Left colon (tissue), 2 donors: ENCODE measurements at regions not wholly inside any gene's neighbourhood (a gene's known extent, or its start where the extent isn't known, plus 50 kb on each side); places are given as distances from the start of the nearest gene placed in this dataset.

Experiments used
- ATAC-seq: fragments of 200-7000 bp; cut with Tn5 transposase; one replicate; pipeline ENCODE4 v1.9.1; 2020; ENCODE audit warnings: mild to moderate bottlenecking, moderate library complexity
- DNase-seq, 2 donors: peaks; one replicate each; pipeline ENCODE4 v3.0.0-alpha.2; 2020
- intact Hi-C, 2 donors: fragments of 100-400 bp; cut with DNase I in 1 of 2; cut with micrococcal nuclease in 1 of 2; formaldehyde crosslinking; loops; one replicate each; pipeline versions ENCODE4 v1.11.2 to v1.14.0; 2022; cut with DNase I, micrococcal nuclease
- donor health status: DM: no; HTN: no; CAD: no.
- donor health status: DM: yes; HTN: yes; CAD: no.

GRCh38 chr12:68102731-68103130 is 56.8 kb downstream of the IFNG start:
- DNase-seq (no peak), ATAC-seq (no peak)
- intact Hi-C loops = no loop called here

DNA sequence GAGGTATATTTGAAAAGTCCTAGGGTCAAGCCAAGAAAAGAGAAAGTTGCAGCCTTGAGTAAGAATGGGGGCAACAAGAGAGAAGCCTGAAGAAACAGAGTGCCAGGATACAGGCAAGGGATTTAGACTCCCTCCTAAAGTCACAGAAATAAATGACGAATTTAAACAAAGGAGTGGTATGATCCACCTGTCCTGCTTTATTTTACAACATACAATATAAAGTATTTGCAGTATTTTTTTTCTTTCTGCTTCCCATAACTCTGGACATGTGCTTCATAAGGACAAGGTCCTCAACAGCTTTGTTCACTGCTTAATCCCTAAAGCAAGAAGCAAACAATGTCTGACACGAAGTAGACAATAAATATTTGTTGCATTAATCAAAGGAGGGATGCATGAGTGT is 57.4 kb downstream of the IFNG start:
- ATAC-seq = peak; percentile 74
- intact Hi-C loops = no loop called here

GRCh38 chr12:68100241-68100640 is 59.3 kb downstream of the IFNG start:
- peak; percentile 60 for ATAC-seq
- intact Hi-C loops = no loop called here
- no peak for DNase-seq

More for the DNA sequence above, 57.4 kb downstream of the IFNG start:
- DNase-seq = no peak

DNA sequence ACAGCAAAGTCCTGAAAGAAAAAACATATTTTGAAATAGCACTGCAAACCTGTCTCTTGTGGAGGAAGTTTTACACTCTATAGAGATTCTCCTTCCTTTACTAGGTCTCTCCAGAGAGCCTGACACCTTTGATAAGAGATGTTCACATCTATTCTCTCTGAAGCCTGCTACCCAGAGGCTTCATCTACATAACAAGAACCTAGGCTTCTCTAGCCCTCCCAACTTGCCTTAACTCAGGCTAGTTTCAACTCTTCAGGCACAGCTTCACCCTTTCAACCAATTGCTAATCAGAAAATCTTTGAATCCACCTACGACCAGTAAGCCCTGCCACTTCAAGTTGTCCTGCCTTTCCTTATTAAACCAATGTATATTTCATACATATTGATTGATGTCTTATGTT is 60.6 kb downstream of the IFNG start:
- no peak for DNase-seq
- intact Hi-C loops = no loop called here
- no peak for ATAC-seq

GRCh38 chr12:68097386-68097785 is 62.2 kb downstream of the IFNG start:
- ATAC-seq (no peak), DNase-seq (no peak)
- intact Hi-C loops = no loop called here

GRCh38 chr12:68094645-68095395 is 64.7 kb downstream of the IFNG start:
- DNase-seq = no peak
- intact Hi-C loops = no loop called here
- no peak for ATAC-seq

- DNase-seq = no peak
- no peak for ATAC-seq
- intact Hi-C loops = no loop called here
Measured at GRCh38 chr12:68094195-68094594, 65.3 kb downstream of the IFNG start.

DNA sequence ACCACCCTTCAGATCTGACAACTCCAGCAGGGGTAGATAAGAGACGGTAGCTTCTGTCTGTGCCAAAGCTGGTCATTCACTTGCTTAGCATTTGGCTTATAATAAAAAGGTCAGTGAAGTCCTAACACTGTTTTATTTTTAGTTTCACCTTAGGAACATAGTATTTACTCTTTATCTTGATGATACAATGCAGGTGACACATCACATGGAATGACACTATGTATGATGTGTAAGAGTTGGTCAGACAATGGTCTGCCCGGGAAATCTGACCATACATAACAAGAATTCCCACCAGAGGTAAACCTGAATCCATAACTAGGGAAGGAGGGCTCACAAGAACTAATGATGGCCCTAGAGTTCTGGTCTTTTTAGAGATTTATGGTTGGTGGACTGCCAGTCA is 66.6 kb downstream of the IFNG start:
- DNase-seq = no peak
- intact Hi-C loops = no loop called here
- ATAC-seq = no peak

GRCh38 chr12:68089101-68089500 is 70.4 kb downstream of the IFNG start:
- intact Hi-C loops = no loop called here
- no peak for ATAC-seq
- no peak for DNase-seq

DNA sequence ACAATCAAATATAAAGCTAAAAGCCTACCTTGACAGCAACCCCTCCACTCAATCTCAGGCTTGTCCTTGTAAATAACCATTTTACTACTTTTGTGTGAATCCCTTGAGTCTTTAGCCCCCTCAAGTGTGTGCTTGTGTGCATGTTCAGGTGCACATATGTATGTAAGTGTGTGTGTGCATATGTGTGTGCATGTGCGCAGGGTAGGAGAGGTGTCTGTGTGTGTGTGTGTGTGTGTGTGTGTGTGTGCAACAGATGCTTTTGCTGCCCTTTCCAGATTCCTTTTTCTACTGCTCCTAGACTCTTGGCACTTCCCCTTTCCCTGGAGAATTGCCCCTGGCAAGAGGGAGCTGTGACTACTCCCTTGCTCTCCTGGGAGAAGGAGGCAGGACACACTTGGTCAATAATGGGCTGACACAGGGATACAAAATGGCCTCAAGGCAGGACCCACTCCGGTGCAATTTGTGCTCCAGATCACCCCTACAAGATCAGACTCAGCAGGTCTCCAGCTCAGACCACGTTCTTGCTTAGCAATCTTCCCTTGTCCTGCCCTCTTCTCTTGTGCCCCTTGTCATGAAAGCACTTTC is 73.4 kb downstream of the IFNG start:
- intact Hi-C loops = no loop called here
- ATAC-seq = no peak
- no peak for DNase-seq

DNA sequence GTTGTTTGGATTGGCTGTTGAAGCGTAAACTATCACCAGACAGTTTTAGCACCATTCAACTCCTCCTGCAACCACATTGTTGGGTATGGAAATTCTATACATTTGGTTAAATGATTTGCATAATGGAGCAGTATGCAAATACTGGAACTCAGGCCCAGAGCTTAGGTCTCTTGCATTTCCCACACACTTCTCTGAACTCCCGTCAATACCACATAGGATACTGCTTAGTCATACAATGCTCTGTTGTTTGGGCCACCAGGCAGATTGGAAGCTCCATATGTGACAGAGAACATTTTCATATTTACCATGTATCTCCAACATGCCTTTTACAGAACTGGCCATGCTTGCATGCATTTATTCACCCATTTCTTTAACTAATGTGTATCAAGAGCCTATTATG is 78.0 kb downstream of the IFNG start:
- ATAC-seq = no peak
- intact Hi-C loops = no loop called here
- no peak for DNase-seq

- DNase-seq (no peak), ATAC-seq (no peak)
- intact Hi-C loops = no loop called here
Measured at GRCh38 chr12:68080577-68080976, 79.0 kb downstream of the IFNG start.

GRCh38 chr12:68078737-68079136 is 80.8 kb downstream of the IFNG start:
- ATAC-seq = no peak
- no peak for DNase-seq
- intact Hi-C loops = no loop called here

GRCh38 chr12:68075416-68075815 is 84.1 kb downstream of the IFNG start:
- intact Hi-C loops = no loop called here
- ATAC-seq = no peak
- no peak for DNase-seq

DNA sequence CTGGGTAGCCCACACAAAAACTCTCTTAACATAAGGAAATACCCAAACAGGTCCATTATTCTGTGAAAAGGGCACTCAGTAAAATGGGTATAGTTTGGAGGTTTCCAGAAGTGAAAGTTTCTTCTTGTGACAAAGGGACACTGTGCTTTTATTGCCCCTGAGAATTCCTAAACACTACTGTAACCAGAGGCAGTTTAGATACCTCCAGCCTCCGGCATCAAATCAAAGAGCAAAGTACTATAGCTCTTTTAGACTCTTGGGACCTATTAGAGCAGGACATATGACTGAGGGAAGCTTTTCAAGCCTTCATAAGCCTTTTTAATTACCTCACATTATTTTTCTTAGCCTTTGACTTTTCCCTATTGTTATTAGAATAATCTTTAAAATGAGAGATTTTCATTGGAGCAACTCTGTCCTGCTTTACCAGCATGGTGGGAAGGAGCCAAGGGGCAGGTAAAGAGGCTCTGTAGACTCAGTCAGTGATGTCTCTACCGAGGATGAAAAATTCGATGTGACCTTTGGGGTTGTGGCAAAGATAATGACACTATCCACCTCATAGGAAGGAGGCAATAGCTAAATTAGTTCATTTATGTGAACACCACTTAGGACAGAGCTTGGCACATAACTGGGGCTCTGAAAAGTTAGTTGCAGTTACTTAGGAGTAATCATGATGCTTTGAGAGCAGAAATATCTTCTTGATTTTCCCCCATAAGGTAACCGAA is 85.1 kb downstream of the IFNG start:
- intact Hi-C loops = no loop called here
- no peak for ATAC-seq
- DNase-seq = no peak

- intact Hi-C loops = no loop called here
- ATAC-seq (no peak), DNase-seq (no peak)
Measured at GRCh38 chr12:68070957-68071356, 81.7 kb downstream of the IFNG-AS1 start.
